ENCODE measurements at regions not wholly inside any gene's neighbourhood (a gene's known extent, or its start where the extent isn't known, plus 50 kb on each side); places are given as distances from the start of the nearest gene placed in this dataset.

GRCh38 chr6:9365378-9365777 lies 930.0 kb upstream of the SLC35B3 start:
- no peak for TF ChIP-seq CTCF (IDR thresholded peaks at IDR 0.05)
- TF ChIP-seq POLR2A (IDR thresholded peaks at IDR 0.05): no peak
